GM20000 (cell line): ENCODE measurements at regions not wholly inside any gene's neighbourhood (a gene's known extent, or its start where the extent isn't known, plus 50 kb on each side); places are given as distances from the start of the nearest gene placed in this dataset.

ENCODE experiments used
- DNase-seq: peaks from one replicate; pipeline ENCODE4 v3.0.0; 2012; ENCODE audit warnings: low spot score
- TF ChIP-seq, protein P1 (sequence below): IDR thresholded peaks from 2 replicates; pipeline ENCODE4 v1.5.1; 2012; ENCODE audit warnings: mild to moderate bottlenecking, control low read depth; ENCODE audit errors: extremely low read depth, missing control alignments

DNA sequence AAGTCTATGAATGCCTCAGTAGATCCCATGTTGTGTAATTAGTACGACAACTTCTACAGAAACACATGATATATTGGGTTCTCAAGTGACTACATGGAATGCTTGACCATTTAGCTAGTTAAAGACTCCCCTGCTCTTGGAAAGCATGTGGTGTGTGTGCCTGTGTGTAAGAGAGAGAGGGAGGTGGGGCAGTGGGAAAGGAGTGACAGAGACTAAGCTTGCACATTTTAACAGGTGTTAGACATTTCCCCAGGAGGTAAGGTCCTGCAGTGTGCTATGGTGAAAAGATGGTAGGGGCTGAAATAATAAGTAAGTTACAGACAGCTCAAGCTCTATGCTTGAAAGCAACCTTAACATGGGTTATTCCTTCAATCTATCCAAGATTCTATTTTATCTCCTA is 241.7 kb upstream of the GHITM start:
- DNase-seq, result no peak

DNA sequence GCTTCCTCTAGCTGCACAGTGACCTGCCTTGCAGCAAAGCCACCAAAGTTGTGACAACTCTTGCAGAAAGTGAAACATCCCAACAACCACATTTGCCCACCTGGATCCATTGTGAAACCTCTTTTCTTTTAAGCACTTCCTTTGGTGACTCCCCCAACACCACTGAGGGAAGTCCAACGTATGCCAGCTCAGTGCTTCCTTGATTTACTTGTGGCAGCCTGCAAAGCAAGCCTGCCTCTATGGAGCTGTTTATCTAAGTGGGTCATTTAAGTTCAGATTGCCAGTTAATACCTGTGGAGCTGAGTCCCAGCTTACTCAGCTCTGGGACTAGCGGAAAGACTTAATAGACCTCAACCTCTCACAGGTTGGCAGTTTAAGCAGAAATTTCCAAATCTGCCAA is 230.8 kb upstream of the GHITM start:
- no peak for DNase-seq
- TF ChIP-seq, protein P1, sequence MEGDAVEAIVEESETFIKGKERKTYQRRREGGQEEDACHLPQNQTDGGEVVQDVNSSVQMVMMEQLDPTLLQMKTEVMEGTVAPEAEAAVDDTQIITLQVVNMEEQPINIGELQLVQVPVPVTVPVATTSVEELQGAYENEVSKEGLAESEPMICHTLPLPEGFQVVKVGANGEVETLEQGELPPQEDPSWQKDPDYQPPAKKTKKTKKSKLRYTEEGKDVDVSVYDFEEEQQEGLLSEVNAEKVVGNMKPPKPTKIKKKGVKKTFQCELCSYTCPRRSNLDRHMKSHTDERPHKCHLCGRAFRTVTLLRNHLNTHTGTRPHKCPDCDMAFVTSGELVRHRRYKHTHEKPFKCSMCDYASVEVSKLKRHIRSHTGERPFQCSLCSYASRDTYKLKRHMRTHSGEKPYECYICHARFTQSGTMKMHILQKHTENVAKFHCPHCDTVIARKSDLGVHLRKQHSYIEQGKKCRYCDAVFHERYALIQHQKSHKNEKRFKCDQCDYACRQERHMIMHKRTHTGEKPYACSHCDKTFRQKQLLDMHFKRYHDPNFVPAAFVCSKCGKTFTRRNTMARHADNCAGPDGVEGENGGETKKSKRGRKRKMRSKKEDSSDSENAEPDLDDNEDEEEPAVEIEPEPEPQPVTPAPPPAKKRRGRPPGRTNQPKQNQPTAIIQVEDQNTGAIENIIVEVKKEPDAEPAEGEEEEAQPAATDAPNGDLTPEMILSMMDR, result no peak

More for the DNA sequence above, 241.7 kb upstream of the GHITM start:
- TF ChIP-seq, protein P1, result no peak

- no peak for DNase-seq
- TF ChIP-seq, protein P1, result no peak
Observed at GRCh38 chr10:83909001-83909400, 230.3 kb upstream of the GHITM start.

- no peak for DNase-seq
Observed at GRCh38 chr10:83915801-83916200, 223.5 kb upstream of the GHITM start.

DNA sequence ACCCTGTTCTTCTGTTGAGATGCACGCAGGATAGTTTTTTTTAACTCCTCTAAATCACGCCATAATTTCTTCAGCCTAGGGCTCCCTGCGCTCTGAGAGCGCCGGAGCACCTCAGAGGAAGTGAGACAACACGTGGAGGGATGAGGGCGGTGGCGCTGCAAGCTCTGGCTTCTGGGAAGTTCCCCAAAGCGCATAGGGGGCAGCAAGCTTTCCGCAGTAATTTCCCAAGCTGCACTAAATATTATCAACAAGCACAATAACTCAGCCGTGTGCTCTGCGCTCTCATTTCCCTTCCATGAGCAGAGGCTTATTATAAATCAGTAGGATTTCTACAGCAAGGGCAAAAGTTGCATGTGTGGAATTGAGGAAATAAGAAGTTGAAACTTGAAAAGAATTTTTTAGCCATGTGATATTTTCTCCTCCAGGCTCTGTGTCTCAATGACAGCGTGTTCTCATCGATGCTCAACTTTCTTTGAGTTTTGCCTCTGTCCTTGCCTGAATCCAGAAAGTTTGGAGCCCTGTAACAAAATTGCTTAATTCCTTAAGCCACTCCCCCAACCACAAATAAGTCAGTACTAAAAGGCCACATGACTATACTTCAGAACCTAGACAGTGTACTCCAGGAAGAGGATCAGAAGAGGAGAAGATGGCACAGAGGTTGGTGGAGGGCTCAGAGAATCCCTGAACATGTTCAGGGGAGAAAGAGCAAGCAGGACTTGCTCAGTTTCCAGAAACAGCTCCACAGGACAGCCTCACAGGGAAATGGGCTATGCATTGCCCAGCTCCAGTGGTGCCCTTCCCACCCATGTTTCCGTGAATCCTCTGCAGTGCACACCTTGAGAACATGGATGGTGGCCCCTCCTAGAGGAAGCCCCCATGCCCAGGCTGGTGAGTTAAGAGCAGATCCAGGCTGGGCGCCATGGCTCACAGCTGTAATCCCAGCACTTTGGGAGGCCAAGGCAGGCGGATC is 221.5 kb upstream of the GHITM start:
- TF ChIP-seq, protein P1, result peak; percentile 32
- peak; percentile 29 for DNase-seq

More at GRCh38 chr10:83915801-83916200, 223.5 kb upstream of the GHITM start:
- TF ChIP-seq, protein P1, result no peak

GRCh38 chr10:83919187-83919586 is 220.1 kb upstream of the GHITM start:
- TF ChIP-seq, protein P1, result no peak
- DNase-seq, result no peak
